ENCODE measurements at regions not wholly inside any gene's neighbourhood (a gene's known extent, or its start where the extent isn't known, plus 50 kb on each side); places are given as distances from the start of the nearest gene placed in this dataset.

GRCh38 chr3:180188512-180189309 lies 152.0 kb upstream of the PEX5L start:
- DNase-seq: no peak

DNA sequence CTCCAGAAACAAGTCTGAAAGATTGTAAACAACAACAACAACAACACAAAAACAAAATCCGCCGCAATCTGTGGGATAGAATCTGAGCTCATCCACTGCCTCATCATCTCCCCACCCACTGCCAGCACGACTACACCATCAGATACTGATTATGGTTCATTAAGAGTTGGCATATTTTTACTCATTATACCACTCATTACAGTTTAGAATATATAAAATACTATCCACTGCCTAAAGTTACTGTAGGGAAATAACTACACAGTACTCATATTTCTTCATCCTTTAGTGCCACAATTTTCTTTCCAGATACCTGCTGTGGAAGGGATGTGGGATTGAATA lies 152.5 kb upstream of the PEX5L start:
- DNase-seq: no peak

- DNase-seq: no peak
These were observed 159.9 kb upstream of the PEX5L start for GRCh38 chr3:180196658-180197057.

DNA sequence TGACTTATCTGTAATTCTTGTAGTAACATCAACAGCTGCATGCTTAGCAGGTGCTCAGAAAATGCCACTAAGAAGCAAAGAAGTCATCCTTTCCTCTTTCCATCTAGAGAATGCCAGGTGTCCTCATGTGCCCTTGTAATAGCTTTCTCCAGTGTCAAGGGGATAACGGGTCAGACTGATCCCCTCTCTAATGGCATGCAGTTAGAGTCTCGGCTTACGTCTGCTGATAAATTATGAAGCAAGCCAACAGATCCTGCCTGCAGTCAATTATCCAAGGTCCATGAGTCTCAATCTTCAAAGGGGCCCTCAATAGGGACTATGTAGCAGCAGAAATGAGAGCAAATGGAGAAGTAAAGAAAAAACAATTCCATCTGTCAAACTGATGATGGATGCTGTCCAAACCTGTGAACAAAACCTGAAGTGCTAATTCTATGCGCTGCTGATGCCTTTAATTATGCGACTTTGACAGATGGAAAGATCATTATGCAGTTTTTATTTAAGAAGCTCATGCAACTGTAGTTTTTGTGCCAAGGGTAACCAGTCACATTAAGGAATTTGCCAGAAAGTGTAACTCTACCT lies 162.8 kb upstream of the PEX5L start:
- no peak for DNase-seq

DNA sequence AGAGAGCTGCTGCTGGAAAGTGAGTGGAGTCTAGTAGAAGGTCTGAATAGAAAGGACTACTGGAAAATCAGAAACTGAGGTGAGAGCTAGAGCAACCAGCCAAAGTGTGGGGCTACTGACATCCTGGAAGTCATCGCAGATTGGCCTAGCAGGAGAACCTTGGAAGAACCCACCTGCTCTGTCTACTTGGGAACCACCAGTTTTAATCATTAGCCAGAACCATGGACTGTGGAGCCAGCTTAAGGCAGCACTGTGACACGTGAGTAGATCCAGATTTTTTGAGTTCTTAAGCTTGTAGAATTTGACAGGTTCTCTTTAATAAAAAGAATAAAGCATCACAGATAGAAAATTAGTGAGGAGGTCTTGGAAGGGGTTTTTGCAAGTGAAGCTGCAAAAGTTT lies 179.1 kb upstream of the PEX5L start:
- DNase-seq: no peak

DNA sequence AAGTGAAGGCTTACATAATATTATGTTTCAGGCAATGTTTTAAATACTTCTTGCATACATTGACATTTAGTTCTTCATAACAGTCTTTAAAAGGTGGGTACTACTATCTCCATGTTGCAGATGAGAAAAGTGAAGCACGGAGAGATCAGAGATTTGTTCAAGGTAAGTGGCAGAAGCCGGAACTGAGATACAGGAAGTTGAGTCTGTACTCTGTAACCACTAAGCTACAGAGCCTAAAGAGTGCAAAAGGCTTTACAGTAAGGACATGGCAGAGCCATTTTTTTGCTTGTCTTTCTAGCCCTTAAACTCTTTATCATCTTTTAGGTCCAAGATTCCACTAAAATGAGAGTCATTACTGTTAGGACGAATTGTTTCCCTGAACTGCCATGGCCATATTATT lies 186.5 kb upstream of the PEX5L start:
- no peak for DNase-seq

DNA sequence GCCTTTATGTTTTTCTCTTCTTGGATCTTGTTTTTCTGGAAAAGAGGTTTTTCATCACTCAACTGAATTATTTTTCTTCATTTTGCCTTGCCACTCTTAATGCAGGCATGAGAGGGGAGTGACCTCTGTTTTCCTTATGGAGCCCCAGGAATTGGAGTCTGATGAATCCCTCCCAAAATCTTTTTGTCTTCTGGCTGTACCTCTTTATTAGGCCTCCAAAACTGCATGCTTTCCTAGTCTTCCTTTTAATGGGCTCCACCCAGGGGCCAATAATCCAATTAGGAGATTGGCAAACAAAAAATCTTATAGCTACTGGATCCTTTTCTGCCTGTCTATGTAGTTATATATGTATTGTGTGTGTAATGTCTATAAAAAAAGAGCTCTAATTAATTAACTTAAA lies 192.4 kb upstream of the PEX5L start:
- no peak for DNase-seq

DNA sequence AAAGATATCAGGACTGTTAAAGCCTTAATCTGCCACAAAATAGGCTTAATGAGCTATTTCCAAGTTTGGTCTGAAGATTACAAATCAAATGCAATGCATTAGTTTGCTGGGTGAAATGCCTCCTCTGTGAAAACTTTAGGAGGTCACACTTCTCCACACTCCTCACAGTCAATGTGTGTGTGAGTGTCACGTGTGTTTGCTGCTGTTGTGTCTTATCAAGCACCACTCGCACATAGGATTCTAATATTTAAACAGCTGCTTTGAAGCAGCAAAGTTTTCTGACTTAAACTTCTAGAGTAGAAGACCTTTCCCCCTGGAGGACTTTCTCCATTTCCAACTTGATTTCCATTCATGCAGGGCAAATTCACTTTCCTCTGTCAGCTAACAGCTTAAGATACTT lies 203.2 kb upstream of the PEX5L start:
- no peak for DNase-seq

GRCh38 chr3:180246688-180247195 lies 210.0 kb upstream of the PEX5L start:
- DNase-seq: no peak

DNA sequence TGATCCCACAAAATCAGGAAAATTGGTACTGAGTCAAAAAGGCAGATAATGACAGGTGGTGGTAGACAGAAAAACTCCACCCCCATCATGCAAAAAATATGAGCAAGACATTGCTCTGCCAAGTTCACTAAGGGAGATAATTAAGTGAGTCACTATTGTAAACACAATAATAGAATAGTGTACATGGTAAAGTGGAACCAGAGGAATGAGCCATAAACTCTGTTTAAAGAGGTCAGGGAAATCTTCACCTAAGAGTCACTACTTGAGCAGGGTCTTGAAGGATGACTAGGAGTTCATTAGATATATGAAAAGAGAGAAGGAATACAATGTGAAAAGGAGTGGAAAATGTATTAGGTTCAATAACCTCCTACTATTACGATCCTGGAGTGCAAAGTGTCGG lies 213.4 kb upstream of the PEX5L start:
- DNase-seq: no peak

DNA sequence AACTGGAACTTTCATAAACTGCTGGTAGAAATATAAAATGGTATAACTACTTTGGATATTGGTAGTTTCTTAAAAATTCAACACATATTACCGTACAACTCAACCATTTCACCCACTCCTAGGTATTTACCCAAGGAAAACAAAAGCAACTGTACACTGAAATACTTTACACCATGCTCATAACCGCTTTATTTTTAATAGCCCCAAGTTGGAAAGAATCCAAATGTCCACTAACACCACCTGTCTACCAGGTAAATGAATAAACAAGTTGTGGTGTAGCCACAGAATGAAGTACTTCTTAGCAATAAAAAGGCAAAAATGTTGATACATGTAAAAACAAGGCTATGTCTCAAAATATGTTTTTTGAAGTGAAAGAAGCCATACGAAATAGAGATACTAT lies 215.9 kb upstream of the PEX5L start:
- DNase-seq: no peak

- DNase-seq: no peak
These were observed 216.5 kb upstream of the PEX5L start for GRCh38 chr3:180253283-180253682.

DNA sequence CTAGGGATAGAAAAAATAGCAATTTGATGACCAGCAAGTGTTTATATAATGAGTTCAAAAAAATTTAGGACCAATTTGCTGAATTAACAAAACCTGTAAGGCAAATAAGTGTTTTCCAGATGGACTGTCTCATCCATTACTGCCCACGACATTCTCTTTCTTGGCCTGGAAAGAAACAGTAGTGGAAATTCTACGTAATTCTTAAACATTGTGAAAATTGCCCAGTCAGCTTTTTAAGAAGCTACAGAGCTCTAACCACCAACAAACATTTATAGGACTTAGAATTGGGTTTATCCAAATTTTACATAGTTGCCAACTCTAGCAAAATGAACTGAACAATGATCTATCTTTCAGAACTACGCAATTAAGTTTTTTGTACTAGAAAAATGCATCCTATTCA lies 227.7 kb upstream of the PEX5L start:
- DNase-seq: no peak

DNA sequence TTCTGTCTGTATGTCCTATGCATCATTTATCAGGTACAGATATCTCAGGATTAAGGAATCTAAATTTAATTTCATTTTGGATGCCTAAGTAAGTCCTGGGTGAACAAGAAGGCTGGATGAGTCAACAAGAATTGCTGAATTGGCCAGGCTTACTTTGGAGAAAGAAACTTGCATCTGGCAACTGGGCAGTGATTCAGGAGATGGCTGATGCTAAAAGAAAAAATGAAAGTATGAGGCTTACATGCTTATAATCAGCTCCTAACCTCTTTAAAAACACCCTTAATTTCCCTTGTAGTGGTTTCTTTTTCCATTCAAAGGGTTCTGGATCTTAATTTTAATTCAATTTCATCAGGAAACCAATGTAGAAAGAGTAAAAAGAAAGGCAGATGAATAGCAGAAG lies 228.8 kb upstream of the PEX5L start:
- no peak for DNase-seq

- no peak for DNase-seq
These were observed 230.6 kb upstream of the PEX5L start for GRCh38 chr3:180267202-180267843.

DNA sequence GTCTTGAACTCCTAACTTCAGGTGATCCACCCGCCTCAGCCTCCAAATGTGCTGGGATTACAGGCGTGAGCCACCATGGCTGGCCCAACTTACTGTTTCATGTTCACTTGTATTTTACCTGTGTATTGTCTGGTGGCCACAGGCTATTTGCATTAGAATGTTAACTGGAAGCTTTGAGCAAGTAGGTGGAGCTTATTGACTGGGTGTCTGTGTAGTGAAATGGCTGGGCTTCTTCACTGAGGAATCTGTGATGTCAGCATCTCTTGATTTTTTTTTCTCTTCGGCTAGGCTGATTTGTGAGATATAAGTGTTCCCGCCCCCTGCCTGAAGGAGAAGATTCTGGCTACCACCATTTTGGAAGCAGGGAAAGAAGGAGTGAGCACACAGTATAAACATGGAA lies 237.8 kb upstream of the PEX5L start:
- no peak for DNase-seq

GRCh38 chr3:180275176-180275575 lies 238.4 kb upstream of the PEX5L start:
- DNase-seq: no peak

- DNase-seq: no peak
These were observed 240.3 kb upstream of the PEX5L start for GRCh38 chr3:180277041-180277440.

DNA sequence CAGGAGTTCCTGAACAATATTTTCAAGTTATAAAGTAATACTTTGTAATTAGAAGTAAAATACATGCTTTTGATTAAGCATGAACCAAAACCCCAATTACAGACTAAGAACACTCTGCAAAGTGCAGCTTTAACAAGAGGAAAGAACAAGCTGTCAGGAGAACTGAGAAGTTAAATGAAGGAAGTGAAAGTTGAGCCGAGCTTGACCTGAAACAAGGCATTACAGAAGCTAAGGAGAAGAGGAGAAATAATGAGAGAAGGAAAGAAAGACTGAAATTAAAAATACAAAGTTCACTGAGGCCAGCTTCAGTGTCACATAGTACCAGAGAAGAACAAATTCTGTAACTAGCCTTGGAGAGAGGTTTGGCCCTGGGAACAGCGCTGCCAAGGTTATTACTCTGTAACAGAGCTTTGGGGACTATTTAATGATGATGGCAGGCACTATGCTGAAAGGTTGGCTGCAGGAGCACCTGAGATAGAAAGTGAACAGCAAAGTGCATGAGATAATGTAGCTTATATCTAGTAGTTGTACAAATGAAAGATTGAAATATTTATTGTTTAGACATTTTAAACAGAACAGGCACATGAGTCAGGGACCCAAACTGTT lies 241.9 kb upstream of the PEX5L start:
- no peak for DNase-seq

- no peak for DNase-seq
These were observed 243.8 kb upstream of the PEX5L start for GRCh38 chr3:180280555-180280954.

DNA sequence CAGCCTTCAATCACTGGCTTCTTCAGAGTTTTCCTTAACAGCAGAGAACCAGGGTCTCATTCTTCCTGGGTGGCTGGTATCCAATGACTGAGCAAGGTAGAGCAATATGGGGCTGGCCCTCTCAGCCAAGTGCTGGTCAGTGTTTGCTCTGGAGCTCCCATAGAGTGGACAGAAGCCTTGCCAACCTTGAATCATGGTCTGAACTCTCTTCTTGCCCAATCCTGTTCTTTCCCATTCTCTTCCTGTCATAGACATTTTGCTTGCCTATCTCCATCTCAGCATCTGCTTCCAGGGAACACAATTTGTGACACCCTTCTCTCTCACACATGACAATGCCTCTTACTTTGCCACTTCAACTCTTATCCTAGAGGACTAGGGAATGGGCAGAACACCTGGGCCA lies 245.6 kb upstream of the PEX5L start:
- DNase-seq: no peak

- DNase-seq: no peak
These were observed 246.5 kb upstream of the PEX5L start for GRCh38 chr3:180283251-180283650.

DNA sequence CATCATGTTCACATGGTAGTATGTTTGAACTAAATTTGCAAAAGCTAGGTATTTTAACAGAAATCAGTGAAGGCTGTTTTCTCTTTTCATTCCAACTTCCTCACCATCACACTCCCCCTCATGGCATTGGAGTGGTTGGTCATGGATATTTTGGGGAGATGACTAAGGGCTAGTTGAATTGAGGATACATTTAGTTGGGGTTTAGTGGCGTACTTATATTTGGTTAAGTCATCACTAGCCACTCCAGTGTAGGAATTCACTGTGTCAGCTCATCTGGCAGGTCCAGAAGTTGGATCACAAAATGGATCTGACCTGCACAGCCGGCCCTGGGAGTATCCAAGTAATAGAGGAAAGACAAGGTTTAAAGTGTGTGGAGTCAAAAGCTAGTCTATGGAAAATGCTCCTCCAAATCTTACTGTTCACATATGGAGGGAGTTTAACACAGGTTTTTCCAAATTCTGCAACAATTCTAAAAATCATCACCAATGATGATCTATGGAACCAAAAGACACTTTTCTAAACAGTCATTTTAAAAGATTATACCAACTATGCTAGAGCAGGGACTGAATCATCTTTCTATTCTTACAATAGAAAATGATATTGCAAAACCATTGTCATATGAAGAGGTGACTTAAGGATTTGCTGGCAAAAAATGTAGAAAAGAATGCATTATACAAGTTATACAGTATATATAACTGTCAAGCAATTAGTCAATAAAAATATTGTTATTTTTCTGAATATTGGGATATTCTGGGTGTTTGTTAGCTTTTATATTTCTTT lies 247.8 kb upstream of the PEX5L start:
- DNase-seq: no peak
